ENCODE measurements at regions not wholly inside any gene's neighbourhood (a gene's known extent, or its start where the extent isn't known, plus 50 kb on each side); places are given as distances from the start of the nearest gene placed in this dataset.

- no peak for FAIRE-seq
- no peak for DNase-seq (ENCODE audit: low spot score)
Measured at GRCh38 chr4:119829326-119829725, 200.7 kb upstream of the PDE5A start.

DNA sequence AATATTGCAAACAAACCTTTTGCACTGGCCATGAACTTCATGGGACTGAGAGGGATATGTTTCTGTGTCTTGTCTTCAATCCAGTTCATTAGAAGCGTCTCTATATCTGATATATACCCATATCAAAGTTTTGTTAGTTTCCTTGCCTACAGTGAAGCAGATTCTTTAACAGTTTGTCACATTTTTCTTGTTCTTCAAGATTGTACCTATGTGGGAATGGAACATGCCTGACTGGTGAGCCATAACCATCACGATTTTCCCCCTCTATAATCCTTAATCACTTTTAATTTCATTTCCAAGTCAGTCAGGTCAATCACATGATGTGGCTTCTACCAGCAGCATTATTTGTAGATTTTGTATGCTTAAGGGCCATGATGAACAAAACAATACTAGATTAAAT is 197.1 kb upstream of the PDE5A start:
- no peak for DNase-seq (ENCODE audit: low spot score)
- FAIRE-seq: no peak

DNA sequence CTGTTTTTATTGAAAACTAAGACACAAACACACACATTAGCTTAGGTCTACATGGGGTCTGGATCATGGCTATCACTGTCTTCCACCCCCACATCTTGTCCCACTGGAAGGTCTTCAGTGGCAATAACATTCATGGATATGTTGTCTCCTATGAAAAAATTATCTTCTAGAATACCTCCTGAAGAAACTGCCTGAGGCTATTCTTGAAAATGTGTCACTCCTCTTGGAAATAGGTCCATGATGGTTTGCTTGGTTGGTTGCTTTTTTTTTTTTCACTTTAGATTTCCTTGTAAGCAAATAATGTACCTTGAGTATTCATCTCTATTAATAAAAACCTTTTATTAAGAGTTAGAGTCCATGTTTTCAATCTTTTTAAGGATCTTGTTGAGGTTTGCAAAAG is 195.3 kb upstream of the PDE5A start:
- DNase-seq (ENCODE audit: low spot score) (no peak), FAIRE-seq (no peak)

DNA sequence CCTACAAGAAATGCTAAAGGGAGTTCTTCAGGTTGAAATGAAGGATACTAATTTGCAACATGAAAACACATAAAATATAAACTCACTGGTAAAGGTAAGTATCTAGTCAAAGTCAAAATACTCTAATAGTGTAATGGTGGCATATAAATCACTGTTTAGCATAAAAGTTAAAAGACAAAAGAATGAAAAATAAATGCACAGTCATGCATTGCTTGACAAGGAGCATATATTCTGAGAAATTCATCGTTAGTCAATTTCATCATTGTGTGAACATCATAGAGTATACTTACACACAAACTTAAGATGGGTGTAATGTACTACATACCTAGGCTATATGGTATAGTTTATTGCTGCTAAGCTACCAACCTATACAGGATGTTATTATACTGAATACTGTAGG is 194.4 kb upstream of the PDE5A start:
- FAIRE-seq (no peak), DNase-seq (ENCODE audit: low spot score) (no peak)

GRCh38 chr4:119816473-119816872 is 187.9 kb upstream of the PDE5A start:
- FAIRE-seq (no peak), DNase-seq (ENCODE audit: low spot score) (no peak)

GRCh38 chr4:119810001-119810400 is 181.4 kb upstream of the PDE5A start:
- FAIRE-seq: no peak
- no peak for DNase-seq (ENCODE audit: low spot score)

DNA sequence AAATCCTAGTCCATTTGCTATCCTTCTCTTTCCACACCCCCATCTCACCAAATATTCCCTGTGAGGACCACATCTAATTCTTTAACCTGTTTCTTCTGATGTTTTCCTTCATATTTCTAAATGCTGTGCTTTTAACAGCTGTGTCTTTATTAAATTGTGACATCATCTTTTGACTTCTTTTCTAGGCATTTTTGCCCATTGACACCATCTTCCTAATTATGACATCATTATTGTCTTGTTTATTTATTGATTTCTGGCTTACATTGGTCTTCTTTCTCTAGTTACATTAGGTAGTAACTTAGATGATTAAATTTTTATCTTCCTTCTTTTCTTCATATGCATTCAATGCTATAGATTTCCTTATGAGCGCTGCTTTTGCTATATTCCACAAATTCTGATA is 175.8 kb upstream of the PDE5A start:
- DNase-seq (ENCODE audit: low spot score) (no peak), FAIRE-seq (no peak)

DNA sequence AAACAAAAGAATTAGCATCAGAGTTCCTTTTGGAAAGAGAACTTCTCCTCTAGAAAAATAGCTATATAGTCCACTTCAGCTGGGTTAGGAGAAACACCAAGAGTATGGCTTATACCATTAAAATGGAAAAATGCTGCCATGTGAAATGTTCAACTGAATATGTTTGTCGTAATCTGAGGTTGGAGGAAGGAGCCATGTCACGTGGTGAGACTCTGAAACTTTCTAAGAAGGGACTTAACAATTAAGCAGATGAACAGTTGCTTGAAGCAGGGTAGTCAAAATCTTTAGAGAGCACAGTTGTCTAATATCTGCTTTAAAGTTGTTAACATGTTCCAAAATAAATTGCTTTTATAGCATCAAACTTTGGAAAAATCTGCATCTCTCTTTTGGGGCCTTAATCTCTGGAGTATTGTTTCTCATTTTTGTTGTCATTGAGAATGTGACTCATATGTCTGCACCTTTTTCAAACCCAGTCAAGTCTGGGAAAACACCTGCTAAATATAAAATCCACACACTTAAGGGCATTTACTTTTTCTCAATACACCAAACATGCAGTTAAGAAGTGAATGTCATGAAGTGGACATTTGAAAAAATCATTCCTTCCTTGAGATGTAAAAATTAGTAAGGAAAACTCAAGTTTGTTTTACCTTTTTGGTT is 168.8 kb upstream of the PDE5A start:
- DNase-seq (ENCODE audit: low spot score) (no peak), FAIRE-seq (no peak)

- DNase-seq (ENCODE audit: low spot score): no peak
- no peak for FAIRE-seq
Measured at GRCh38 chr4:119795986-119796578, 167.5 kb upstream of the PDE5A start.

GRCh38 chr4:119794681-119795080 is 166.1 kb upstream of the PDE5A start:
- FAIRE-seq: no peak
- no peak for DNase-seq (ENCODE audit: low spot score)

GRCh38 chr4:119794113-119794512 is 165.5 kb upstream of the PDE5A start:
- FAIRE-seq: no peak
- DNase-seq (ENCODE audit: low spot score): no peak

DNA sequence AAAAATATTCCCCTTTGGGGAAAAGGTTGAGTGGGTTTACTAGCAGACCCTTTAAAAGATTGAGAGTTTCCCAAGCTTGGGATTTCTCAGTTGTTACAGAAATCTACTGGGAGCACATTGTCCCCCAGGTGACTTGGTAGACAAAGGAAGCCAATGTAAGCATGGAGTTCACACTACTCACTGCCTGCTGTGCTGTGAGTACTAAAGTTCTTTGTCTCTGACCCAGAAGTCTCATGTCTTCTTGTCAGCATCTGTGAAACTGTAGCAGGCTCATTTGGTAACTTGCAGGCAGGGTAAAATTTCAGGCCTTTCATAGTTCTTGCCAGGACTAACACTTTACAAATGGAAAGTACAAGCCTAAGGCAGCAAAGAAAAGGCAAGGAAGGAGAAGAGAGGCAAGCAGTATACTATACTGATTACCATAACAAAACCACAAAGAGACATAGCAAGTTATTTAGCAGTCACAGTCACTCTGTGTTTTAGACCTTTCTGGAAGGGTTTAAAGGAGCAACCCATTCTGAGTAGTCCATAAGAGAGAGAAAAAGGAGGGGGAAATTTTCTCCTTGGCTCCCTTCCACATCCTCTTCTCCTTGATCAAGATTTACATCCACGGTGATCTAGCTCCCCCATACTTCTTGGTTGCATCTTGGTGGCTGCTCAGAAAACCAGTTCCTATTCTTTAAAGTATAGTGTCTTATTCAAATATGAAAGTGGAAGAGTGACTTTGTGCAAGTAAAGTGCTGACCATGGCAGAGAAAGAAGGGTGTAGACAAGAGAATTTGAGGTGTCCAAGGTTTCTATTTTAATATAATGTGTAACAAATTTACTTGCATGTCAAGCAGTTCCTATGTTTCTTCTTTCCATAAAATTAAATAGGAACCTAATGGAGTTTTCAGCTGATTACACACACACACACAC is 160.0 kb upstream of the PDE5A start:
- DNase-seq (ENCODE audit: low spot score) (no peak), FAIRE-seq (no peak)

DNA sequence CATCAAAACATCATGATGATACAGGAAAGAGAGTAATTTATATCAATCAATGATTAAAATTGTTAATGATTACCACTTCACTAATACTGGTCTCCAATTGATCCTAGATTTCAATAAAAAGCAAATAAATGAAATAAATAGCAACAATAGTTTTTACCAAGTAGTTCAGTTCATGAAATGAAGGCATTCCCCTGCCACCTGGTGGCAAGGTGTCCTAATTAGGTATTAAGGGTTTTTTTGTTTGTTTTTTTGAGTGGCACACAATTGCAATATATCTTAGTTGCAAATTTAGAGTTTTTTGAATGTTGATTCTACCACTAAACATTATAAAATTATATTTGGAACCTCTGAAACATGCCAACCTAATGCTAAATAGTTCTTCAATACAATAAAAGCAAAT is 157.4 kb upstream of the PDE5A start:
- DNase-seq (ENCODE audit: low spot score) (no peak), FAIRE-seq (no peak)

- no peak for FAIRE-seq
- DNase-seq (ENCODE audit: low spot score): no peak
Measured at GRCh38 chr4:119783189-119783983, 154.8 kb upstream of the PDE5A start.

GRCh38 chr4:119781044-119781443 is 152.4 kb upstream of the PDE5A start:
- FAIRE-seq (no peak), DNase-seq (ENCODE audit: low spot score) (no peak)

DNA sequence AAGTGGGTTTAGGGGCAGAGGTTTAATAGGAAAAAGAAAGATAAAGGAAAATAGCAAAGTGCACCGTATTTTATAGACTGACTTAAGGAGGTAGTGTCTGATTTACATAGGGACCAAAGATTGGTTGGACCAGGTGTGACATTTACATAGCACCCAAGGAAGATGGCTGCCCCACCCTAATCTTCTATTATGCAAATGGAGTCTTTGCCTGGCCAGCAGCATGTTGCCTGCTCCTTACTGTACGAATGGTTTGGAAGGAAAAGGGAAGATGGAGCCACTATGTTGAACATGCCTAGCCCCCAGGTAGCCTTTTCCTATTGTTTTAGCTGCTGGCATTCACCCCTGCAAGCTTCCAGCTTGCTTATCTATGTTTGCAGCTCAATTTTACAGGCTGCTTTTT is 146.2 kb upstream of the PDE5A start:
- no peak for FAIRE-seq

DNA sequence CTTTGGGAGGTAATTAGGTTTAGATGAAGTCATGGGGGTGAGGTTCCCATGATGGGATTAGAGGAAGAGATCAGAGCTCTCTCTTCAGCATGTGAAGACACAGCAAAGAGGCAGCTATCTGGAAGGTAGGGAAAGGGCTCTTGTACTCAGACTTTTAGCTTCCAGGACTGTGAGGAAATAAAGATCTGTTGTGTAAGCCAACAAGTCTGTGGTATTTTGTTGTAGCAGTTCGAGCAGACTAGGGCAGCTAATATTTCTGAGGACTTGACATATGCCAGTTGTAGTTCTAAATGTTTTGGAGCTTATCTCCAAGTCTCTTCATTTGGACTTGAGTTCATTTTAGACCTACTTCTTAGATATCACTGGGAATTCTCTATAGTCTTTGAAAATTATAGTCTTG is 137.3 kb upstream of the PDE5A start:
- DNase-seq (ENCODE audit: low spot score) (no peak), FAIRE-seq (no peak)

More for the DNA sequence above, 146.2 kb upstream of the PDE5A start:
- DNase-seq (ENCODE audit: low spot score): no peak

- FAIRE-seq (no peak), DNase-seq (ENCODE audit: low spot score) (no peak)
Measured at GRCh38 chr4:119765469-119765868, 136.9 kb upstream of the PDE5A start.

GRCh38 chr4:119763386-119763785 is 134.8 kb upstream of the PDE5A start:
- no peak for DNase-seq (ENCODE audit: low spot score)
- no peak for FAIRE-seq

GRCh38 chr4:119755599-119755998 is 127.0 kb upstream of the PDE5A start:
- no peak for DNase-seq (ENCODE audit: low spot score)
- no peak for FAIRE-seq

GRCh38 chr4:119752936-119753335 is 124.3 kb upstream of the PDE5A start:
- FAIRE-seq: no peak
- DNase-seq (ENCODE audit: low spot score): no peak

DNA sequence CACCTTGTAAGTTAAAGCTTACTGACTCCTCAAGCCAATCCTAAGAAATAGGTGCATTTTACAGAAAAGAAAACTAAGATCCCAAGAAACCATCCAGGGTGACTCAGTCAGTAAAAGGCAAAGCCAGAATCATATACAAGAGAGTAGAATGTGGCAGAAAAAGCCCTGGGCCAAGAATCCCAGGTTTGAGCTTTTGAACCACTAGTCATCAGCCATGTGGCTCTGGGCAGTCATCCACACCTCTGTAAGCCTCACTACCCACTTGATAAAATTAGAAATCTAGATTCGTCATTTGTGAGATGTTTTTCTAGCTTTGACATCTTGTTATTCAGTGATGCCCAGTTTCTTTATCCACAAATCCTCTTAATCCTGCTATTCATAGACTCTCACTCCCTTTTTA is 122.2 kb upstream of the PDE5A start:
- FAIRE-seq: no peak
- no peak for DNase-seq (ENCODE audit: low spot score)
